Panc1 (cell line): ENCODE measurements at regions not wholly inside any gene's neighbourhood (a gene's known extent, or its start where the extent isn't known, plus 50 kb on each side); places are given as distances from the start of the nearest gene placed in this dataset.

ENCODE experiments used
- ATAC-seq: fragments of 200-7000 bp; cut with Tn5 transposase; 2 replicates; pipeline ENCODE4 v1.9.1; 2020; ENCODE audit warnings: mild to moderate bottlenecking, moderate library complexity
- BruUV-seq: library from RNA; stranded (reverse); fragments of 400-500 nt; replicated peaks from 2 replicates; lab custom pipeline; 2021; lab: Mats Ljungman, UMichigan
- CTCF ChIA-PET: fragments of 300-600 bp; sonication (Branson Sonifier 250); formaldehyde crosslinking; loops from one replicate; lab custom pipeline; 2022; ENCODE audit warnings: antibody characterized with exemption; lab: Charles Lee
- POLR2A ChIA-PET: fragments of 300-600 bp; sonication (Branson Sonifier 250); formaldehyde crosslinking; loops from one replicate; lab custom pipeline; 2022; ENCODE audit warnings: antibody characterized with exemption; lab: Charles Lee
- DNase-seq: peaks from one replicate; pipeline ENCODE4 v3.0.0-alpha.2; 2010; ENCODE audit warnings: low read depth, low spot score
- H3K27ac ChIP-seq: 2 replicates; pipeline ENCODE4 v1.5.1; 2011; ENCODE audit warnings: mild to moderate bottlenecking, low read length, inconsistent platforms
- H3K27me3 ChIP-seq: fragments of 200-500 bp; sonication (Bioruptor generic); 2 replicates; pipeline ENCODE4 v1.6.0; 2014; ENCODE audit warnings: low read length, inconsistent platforms; ENCODE audit not compliant: control insufficient read depth, insufficient read depth
- H3K36me3 ChIP-seq: fragments of 200-500 bp; sonication (Bioruptor generic); 2 replicates; pipeline ENCODE4 v1.5.1; 2014; ENCODE audit warnings: inconsistent platforms, mild to moderate bottlenecking, low read length, moderate library complexity; ENCODE audit not compliant: control insufficient read depth, insufficient read depth
- H3K4me1 ChIP-seq: 2 replicates; pipeline ENCODE4 v1.5.1; 2011; ENCODE audit warnings: inconsistent platforms, mild to moderate bottlenecking, low read length, moderate library complexity; ENCODE audit not compliant: control insufficient read depth, insufficient read depth
- H3K4me3 ChIP-seq, 2 experiments: 2 replicates each; pipeline ENCODE4 v1.5.1; 2011 to 2012; ENCODE audit warnings: low read depth in 2 of 2, low read length in 2 of 2, mild to moderate bottlenecking in 2 of 2, inconsistent platforms in 1 of 2, moderate library complexity in 1 of 2
- H3K9me3 ChIP-seq: fragments of 200-500 bp; sonication (Bioruptor generic); 2 replicates; pipeline ENCODE4 v1.5.1; 2014; ENCODE audit warnings: low read depth, mild to moderate bottlenecking, inconsistent platforms, low read length, moderate library complexity; ENCODE audit not compliant: control insufficient read depth, insufficient read depth
- CTCF ChIP-seq: fragments of 450-650 bp; IDR thresholded peaks from 2 replicates; pipeline ENCODE4 v1.5.1; 2017; ENCODE audit warnings: mild to moderate bottlenecking
- POLR2AphosphoS5 ChIP-seq: IDR thresholded peaks from 2 replicates; pipeline ENCODE4 v1.6.1; 2012; ENCODE audit warnings: mild to moderate bottlenecking, low read depth, low read length, moderate library complexity
- REST ChIP-seq, 2 experiments: IDR thresholded peaks; 2 replicates each; pipeline ENCODE4 v1.6.1; 2011 to 2012; ENCODE audit warnings: low read depth in 2 of 2, control low read depth in 1 of 2, low read length in 1 of 2, mild to moderate bottlenecking in 1 of 2, moderate library complexity in 1 of 2; ENCODE audit not compliant: insufficient read depth in 1 of 2
- SIN3A ChIP-seq: IDR thresholded peaks from 2 replicates; pipeline ENCODE4 v1.6.1; 2012; ENCODE audit warnings: low read depth, mild to moderate bottlenecking, low read length, moderate library complexity, borderline replicate concordance; ENCODE audit not compliant: insufficient read depth
- TCF7L2 ChIP-seq: IDR thresholded peaks from 2 replicates; pipeline ENCODE4 v1.6.1; 2011; ENCODE audit warnings: mild to moderate bottlenecking, low read depth, low read length, inconsistent platforms
- in situ Hi-C: cut with HindIII; loops from 2 replicates; pipeline ENCODE4 v1.10.0; 2016; ENCODE audit warnings: low sequenced_read_pairs, low pct_unique_long_range_greater_than_20kb
- intact Hi-C: fragments of 100-400 bp; cut with micrococcal nuclease; formaldehyde crosslinking; loops from one replicate; pipeline ENCODE4 v1.10.0; 2022; ENCODE audit not compliant: unreplicated experiment

GRCh38 chr4:126853715-126854114, 779.0 kb upstream of the INTU start:
- Histone ChIP-seq H3K9me3 (no peaks in the 10 kb centered on the region), H3K4me1 (no peaks in the 10 kb centered on the region), H3K27me3 (no peaks in the 10 kb centered on the region), H3K4me3 (no peak overlapping the region), H3K27ac (no peak overlapping the region), H3K36me3 (no peaks in the 10 kb centered on the region)
- TF ChIP-seq REST (IDR thresholded peaks at IDR 0.05; ENCODE audit: insufficient read depth in 1 of 2, low read depth in 2 of 2, low read length in 1 of 2), result no peak
- TF ChIP-seq TCF7L2, result no peak
- TF ChIP-seq CTCF, result no peak
- TF ChIP-seq POLR2AphosphoS5, result no peak
- TF ChIP-seq SIN3A, result no peak
- POLR2A ChIA-PET, result no interaction called here
- intact Hi-C loops (no loop called here), in situ Hi-C loops (no loop called here)
- no peak for ATAC-seq
- CTCF ChIA-PET, result no interaction called here
- DNase-seq, result no peak
- BruUV-seq, result no TSS peak

- POLR2A ChIA-PET, result no interaction called here
- H3K27me3 ChIP-seq, result no peaks in the 10 kb centered on the region
- DNase-seq, result no peak
- intact Hi-C loops, result no loop called here
- CTCF ChIA-PET, result no interaction called here
- in situ Hi-C loops, result no loop called here
- H3K36me3 ChIP-seq, result no peaks in the 10 kb centered on the region
- H3K4me3 ChIP-seq, result no peak overlapping the region
- ATAC-seq, result no peak
- no peaks in the 10 kb centered on the region for H3K4me1 ChIP-seq
- no peaks in the 10 kb centered on the region for H3K9me3 ChIP-seq
- no peak for TF ChIP-seq POLR2AphosphoS5
- no peak for TF ChIP-seq CTCF
- TF ChIP-seq REST (IDR thresholded peaks at IDR 0.05; ENCODE audit: insufficient read depth in 1 of 2, low read depth in 2 of 2, low read length in 1 of 2), result no peak
- TF ChIP-seq SIN3A, result no peak
- no peak for TF ChIP-seq TCF7L2
- no TSS peak for BruUV-seq
- H3K27ac ChIP-seq, result no peak overlapping the region
Measured at GRCh38 chr4:126856906-126857305, 775.9 kb upstream of the INTU start.
